ENCODE measurements at regions not wholly inside any gene's neighbourhood (a gene's known extent, or its start where the extent isn't known, plus 50 kb on each side); places are given as distances from the start of the nearest gene placed in this dataset.

DNA sequence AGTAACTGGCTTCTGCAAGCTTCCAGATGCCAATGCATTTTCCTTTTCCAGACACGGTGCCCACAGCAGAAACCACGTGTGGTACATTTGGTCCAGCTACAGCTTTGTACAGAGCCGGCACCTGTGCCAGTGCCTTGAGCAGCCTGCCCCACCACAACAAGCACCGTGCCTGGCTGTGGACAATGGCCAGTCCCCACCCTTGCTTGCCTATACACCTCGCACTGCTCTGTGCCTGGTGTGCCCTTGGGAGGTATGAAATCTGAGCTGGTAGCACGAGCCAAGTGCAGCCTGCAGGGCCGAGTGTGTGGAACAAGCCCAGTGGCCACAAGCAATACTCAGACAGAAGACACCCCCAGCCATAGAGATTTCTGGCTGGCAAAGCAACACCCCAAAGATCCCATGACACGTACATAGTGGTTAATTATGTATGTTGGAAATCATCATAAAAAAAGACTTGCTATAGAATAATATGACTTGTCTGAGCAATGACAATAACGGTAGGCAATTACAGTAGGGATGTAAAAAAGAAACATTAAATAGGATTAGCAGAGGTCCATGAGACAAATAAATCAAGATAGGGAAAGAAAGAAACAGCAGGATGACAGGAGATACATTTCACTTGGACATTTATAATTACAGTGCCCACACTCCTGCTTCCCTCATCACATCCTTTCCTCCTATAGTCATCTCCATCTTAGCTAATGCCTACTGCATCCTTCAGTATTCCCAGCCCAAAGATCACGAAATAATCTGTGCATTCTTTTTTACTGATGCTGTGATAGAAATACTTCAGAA is 1399.5 kb downstream of the PCDH9 start:
- no peaks in the 10 kb centered on the region for H3K4me1 Mint-ChIP-seq
- ATAC-seq (peak; percentile 36; the same call in 1 of the 2 replicates), DNase-seq (ENCODE audit: low spot score) (no peak)
- no peaks in the 10 kb centered on the region for H3K9me3 Mint-ChIP-seq
- CTCF ChIA-PET = no interaction called here
- H3K27me3 Mint-ChIP-seq (ENCODE audit: low read depth) = no peaks in the 10 kb centered on the region
- no peak overlapping the region for H3K27ac Mint-ChIP-seq
- no peak for TF ChIP-seq MYBL2 (CRISPR knock-in tag; IDR thresholded peaks at IDR 0.05)
- TF ChIP-seq, protein P1, sequence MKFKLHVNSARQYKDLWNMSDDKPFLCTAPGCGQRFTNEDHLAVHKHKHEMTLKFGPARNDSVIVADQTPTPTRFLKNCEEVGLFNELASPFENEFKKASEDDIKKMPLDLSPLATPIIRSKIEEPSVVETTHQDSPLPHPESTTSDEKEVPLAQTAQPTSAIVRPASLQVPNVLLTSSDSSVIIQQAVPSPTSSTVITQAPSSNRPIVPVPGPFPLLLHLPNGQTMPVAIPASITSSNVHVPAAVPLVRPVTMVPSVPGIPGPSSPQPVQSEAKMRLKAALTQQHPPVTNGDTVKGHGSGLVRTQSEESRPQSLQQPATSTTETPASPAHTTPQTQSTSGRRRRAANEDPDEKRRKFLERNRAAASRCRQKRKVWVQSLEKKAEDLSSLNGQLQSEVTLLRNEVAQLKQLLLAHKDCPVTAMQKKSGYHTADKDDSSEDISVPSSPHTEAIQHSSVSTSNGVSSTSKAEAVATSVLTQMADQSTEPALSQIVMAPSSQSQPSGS (CRISPR knock-in tag; IDR thresholded peaks at IDR 0.05; ENCODE audit: borderline replicate concordance, low read depth) = no peak
- TF ChIP-seq IRF2 (CRISPR knock-in tag; IDR thresholded peaks at IDR 0.05; ENCODE audit: borderline replicate concordance, low read depth) = no peak
- no peak for TF ChIP-seq OVOL2 (CRISPR knock-in tag; IDR thresholded peaks at IDR 0.05; ENCODE audit: borderline replicate concordance)
- TF ChIP-seq, protein P2, sequence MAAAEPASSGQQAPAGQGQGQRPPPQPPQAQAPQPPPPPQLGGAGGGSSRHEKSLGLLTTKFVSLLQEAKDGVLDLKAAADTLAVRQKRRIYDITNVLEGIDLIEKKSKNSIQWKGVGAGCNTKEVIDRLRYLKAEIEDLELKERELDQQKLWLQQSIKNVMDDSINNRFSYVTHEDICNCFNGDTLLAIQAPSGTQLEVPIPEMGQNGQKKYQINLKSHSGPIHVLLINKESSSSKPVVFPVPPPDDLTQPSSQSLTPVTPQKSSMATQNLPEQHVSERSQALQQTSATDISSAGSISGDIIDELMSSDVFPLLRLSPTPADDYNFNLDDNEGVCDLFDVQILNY (CRISPR knock-in tag; IDR thresholded peaks at IDR 0.05) = no peak
- no peak overlapping the region for H3K4me3 Mint-ChIP-seq
- POLR2A ChIA-PET = no interaction called here
- no peaks in the 10 kb centered on the region for H3K36me3 Mint-ChIP-seq

DNA sequence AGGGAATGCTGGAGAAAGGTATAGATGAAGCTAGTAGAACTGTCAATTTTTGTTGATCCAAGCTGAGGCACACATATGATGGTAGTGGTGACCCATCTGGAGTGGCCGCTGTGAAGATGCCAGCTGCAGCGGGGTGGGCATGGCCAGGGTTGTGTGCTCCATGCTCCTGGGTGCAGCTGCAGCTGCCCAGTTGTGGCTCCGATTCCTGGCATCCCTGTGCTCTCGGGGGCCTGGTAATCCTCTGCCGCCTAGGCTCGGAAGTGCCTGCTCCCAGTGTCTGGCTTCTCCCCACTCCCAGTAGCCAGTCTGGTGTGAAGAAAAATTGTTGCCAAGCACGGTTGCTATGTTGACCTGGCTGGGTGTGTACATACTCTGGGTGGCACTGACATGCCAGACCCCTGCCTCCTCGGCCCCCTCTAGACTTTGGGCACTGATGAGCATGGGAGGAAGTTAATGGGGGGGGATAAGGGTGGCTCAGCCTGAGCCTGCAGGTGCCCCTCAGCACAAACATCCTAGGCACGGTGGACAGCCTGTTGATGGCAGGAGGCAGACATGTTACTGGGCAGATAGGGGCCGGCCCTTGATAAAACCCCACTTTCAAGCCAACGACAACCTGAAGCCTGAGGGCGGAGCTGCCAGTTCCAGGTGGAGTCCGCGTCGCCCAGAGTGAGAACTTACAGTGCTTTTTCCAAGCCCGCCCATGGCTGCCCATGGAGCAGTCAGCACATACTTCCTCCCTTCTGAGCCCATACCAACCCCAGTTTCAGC is 1400.7 kb downstream of the PCDH9 start:
- no peak overlapping the region for H3K4me3 Mint-ChIP-seq
- H3K9me3 Mint-ChIP-seq = no peaks in the 10 kb centered on the region
- no peaks in the 10 kb centered on the region for H3K27me3 Mint-ChIP-seq (ENCODE audit: low read depth)
- DNase-seq (ENCODE audit: low spot score) = no peak
- H3K36me3 Mint-ChIP-seq = no peaks in the 10 kb centered on the region
- no peak overlapping the region for H3K27ac Mint-ChIP-seq
- ChIA-PET POLR2A (no interaction called here), CTCF (no interaction called here)
- no peaks in the 10 kb centered on the region for H3K4me1 Mint-ChIP-seq
- no peak for ATAC-seq
- TF ChIP-seq, protein P3, sequence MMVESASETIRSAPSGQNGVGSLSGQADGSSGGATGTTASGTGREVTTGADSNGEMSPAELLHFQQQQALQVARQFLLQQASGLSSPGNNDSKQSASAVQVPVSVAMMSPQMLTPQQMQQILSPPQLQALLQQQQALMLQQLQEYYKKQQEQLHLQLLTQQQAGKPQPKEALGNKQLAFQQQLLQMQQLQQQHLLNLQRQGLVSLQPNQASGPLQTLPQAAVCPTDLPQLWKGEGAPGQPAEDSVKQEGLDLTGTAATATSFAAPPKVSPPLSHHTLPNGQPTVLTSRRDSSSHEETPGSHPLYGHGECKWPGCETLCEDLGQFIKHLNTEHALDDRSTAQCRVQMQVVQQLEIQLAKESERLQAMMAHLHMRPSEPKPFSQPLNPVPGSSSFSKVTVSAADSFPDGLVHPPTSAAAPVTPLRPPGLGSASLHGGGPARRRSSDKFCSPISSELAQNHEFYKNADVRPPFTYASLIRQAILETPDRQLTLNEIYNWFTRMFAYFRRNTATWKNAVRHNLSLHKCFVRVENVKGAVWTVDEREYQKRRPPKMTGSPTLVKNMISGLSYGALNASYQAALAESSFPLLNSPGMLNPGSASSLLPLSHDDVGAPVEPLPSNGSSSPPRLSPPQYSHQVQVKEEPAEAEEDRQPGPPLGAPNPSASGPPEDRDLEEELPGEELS (CRISPR knock-in tag; IDR thresholded peaks at IDR 0.05) = no peak
- no peak for TF ChIP-seq ZNF263 (CRISPR knock-in tag; IDR thresholded peaks at IDR 0.05; ENCODE audit: low read depth)
- no peak for TF ChIP-seq ZNF121 (CRISPR knock-in tag; IDR thresholded peaks at IDR 0.05)
- TF ChIP-seq PRRX2 (CRISPR knock-in tag; IDR thresholded peaks at IDR 0.05) = no peak
- TF ChIP-seq, protein P4, sequence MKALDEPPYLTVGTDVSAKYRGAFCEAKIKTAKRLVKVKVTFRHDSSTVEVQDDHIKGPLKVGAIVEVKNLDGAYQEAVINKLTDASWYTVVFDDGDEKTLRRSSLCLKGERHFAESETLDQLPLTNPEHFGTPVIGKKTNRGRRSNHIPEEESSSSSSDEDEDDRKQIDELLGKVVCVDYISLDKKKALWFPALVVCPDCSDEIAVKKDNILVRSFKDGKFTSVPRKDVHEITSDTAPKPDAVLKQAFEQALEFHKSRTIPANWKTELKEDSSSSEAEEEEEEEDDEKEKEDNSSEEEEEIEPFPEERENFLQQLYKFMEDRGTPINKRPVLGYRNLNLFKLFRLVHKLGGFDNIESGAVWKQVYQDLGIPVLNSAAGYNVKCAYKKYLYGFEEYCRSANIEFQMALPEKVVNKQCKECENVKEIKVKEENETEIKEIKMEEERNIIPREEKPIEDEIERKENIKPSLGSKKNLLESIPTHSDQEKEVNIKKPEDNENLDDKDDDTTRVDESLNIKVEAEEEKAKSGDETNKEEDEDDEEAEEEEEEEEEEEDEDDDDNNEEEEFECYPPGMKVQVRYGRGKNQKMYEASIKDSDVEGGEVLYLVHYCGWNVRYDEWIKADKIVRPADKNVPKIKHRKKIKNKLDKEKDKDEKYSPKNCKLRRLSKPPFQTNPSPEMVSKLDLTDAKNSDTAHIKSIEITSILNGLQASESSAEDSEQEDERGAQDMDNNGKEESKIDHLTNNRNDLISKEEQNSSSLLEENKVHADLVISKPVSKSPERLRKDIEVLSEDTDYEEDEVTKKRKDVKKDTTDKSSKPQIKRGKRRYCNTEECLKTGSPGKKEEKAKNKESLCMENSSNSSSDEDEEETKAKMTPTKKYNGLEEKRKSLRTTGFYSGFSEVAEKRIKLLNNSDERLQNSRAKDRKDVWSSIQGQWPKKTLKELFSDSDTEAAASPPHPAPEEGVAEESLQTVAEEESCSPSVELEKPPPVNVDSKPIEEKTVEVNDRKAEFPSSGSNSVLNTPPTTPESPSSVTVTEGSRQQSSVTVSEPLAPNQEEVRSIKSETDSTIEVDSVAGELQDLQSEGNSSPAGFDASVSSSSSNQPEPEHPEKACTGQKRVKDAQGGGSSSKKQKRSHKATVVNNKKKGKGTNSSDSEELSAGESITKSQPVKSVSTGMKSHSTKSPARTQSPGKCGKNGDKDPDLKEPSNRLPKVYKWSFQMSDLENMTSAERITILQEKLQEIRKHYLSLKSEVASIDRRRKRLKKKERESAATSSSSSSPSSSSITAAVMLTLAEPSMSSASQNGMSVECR (CRISPR knock-in tag; IDR thresholded peaks at IDR 0.05; ENCODE audit: borderline replicate concordance) = no peak
- no peak for TF ChIP-seq CREB1 (CRISPR knock-in tag; IDR thresholded peaks at IDR 0.05)
- TF ChIP-seq, protein P5, sequence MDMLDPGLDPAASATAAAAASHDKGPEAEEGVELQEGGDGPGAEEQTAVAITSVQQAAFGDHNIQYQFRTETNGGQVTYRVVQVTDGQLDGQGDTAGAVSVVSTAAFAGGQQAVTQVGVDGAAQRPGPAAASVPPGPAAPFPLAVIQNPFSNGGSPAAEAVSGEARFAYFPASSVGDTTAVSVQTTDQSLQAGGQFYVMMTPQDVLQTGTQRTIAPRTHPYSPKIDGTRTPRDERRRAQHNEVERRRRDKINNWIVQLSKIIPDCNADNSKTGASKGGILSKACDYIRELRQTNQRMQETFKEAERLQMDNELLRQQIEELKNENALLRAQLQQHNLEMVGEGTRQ (CRISPR knock-in tag; IDR thresholded peaks at IDR 0.05) = no peak
- no peak for TF ChIP-seq NR3C1 (CRISPR knock-in tag; conservative IDR thresholded peaks at IDR 0.05; ENCODE audit: low read depth)
- TF ChIP-seq, protein P6, sequence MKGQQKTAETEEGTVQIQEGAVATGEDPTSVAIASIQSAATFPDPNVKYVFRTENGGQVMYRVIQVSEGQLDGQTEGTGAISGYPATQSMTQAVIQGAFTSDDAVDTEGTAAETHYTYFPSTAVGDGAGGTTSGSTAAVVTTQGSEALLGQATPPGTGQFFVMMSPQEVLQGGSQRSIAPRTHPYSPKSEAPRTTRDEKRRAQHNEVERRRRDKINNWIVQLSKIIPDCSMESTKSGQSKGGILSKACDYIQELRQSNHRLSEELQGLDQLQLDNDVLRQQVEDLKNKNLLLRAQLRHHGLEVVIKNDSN (CRISPR knock-in tag; IDR thresholded peaks at IDR 0.05) = no peak
- TF ChIP-seq, protein P7, sequence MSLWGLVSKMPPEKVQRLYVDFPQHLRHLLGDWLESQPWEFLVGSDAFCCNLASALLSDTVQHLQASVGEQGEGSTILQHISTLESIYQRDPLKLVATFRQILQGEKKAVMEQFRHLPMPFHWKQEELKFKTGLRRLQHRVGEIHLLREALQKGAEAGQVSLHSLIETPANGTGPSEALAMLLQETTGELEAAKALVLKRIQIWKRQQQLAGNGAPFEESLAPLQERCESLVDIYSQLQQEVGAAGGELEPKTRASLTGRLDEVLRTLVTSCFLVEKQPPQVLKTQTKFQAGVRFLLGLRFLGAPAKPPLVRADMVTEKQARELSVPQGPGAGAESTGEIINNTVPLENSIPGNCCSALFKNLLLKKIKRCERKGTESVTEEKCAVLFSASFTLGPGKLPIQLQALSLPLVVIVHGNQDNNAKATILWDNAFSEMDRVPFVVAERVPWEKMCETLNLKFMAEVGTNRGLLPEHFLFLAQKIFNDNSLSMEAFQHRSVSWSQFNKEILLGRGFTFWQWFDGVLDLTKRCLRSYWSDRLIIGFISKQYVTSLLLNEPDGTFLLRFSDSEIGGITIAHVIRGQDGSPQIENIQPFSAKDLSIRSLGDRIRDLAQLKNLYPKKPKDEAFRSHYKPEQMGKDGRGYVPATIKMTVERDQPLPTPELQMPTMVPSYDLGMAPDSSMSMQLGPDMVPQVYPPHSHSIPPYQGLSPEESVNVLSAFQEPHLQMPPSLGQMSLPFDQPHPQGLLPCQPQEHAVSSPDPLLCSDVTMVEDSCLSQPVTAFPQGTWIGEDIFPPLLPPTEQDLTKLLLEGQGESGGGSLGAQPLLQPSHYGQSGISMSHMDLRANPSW (CRISPR knock-in tag; conservative IDR thresholded peaks at IDR 0.05; ENCODE audit: low read depth) = no peak
- TF ChIP-seq, protein P8, sequence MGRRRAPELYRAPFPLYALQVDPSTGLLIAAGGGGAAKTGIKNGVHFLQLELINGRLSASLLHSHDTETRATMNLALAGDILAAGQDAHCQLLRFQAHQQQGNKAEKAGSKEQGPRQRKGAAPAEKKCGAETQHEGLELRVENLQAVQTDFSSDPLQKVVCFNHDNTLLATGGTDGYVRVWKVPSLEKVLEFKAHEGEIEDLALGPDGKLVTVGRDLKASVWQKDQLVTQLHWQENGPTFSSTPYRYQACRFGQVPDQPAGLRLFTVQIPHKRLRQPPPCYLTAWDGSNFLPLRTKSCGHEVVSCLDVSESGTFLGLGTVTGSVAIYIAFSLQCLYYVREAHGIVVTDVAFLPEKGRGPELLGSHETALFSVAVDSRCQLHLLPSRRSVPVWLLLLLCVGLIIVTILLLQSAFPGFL (CRISPR knock-in tag; IDR thresholded peaks at IDR 0.05; ENCODE audit: borderline replicate concordance) = no peak
